Activated T-helper 1 cell treated with anti-CD3 and anti-CD28 coated beads, Interleukin-2, amount 50 U/mL, for 16 hours (primary cell): ENCODE measurements at regions not wholly inside any gene's neighbourhood (a gene's known extent, or its start where the extent isn't known, plus 50 kb on each side); places are given as distances from the start of the nearest gene placed in this dataset.
"Not testable (repeated sequence)": the region's sequence is repeated elsewhere in the genome, so short reads cannot be mapped to it uniquely, and the experiment has no call there.

Experiments used
- DNase-seq, 2 donors: peaks; one replicate each; pipeline ENCODE4 v3.0.0-alpha.2; 2020; ENCODE audit warnings: low read depth in 1 of 2, low spot score in 1 of 2

DNA sequence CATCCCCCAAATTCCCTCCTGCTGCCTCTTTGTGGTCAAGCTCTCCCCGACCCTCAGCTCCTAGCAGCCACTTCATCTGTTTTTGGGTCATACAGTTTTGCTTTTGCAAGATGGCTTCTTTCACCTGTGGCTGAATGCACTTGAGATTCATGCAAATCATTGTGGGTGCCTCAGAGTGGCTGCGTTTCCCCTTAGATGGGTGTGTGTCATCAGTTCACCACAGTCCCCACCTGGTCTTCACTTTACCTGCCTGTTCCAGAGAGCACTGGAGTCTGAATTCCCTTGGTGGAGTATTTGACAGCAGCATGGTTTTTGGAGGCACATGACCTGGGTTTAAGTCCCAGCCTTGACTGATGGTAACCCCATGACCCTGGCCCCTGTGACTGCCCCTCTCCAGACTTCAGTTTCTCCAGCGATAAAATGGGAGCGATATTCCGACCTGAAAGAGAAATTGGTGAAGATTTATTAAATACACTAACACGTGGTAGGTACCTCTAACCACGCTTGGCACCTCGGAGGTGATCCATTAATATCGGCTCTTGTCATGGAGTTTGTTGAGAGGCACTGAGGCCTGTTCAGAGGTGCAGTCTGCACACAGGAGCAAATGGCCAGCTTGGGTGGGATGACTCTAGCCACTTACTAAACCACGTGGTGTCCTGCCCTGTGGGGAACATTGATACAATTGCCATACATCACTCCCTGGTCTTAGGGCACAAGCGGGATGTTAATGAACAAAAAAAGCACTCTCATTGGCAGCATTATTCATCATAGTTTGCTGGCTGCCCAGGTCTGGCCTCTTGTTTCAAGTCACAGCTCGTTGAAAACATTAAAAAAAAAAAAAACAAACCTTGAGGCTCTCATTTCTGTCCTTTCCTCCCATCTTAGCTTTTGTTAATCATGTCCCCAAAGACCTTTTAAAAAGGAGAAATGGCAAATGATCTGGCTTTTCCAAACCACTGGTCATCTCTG is 167.2 kb upstream of the KCNG1 start:
- DNase-seq: no peak

DNA sequence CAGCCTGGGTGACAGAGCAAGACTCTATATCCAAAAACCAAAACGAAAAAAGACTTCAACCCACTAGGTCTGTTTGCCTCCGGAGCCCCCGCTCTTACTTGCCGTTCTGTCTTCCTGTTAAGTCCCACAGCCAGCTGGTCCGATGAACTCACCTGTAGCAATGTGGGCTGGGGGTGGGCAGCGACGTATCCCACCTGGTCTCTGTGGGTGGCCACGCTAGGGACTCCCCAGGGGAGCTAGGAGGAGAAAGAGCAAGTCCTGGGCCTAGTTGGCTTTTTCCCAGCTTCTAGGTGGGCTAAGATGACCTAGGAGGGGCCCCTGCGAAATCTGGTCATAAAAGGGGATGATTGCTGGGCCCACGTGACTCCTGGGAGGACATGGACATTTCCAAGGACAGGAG is 166.0 kb upstream of the KCNG1 start:
- no peak for DNase-seq

DNA sequence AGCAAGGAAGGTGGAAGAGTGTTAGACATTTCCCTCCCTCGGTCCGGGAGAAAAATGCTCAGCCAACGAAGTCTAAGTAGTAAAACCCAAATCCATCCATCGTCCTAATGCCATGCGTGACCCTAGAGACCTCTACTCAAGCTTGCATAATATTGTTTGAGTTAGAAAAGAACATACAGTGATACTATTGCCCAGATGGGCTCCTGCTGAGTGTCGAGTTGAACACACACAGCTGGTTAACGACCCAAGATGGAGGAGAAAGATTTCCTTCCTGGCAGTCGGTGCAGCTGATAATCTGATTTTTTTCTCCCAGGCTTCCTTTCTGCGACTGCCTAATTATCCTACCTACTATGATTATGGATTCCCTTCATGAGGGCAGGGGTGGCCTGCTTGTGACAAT is 164.4 kb upstream of the KCNG1 start:
- DNase-seq: no peak

DNA sequence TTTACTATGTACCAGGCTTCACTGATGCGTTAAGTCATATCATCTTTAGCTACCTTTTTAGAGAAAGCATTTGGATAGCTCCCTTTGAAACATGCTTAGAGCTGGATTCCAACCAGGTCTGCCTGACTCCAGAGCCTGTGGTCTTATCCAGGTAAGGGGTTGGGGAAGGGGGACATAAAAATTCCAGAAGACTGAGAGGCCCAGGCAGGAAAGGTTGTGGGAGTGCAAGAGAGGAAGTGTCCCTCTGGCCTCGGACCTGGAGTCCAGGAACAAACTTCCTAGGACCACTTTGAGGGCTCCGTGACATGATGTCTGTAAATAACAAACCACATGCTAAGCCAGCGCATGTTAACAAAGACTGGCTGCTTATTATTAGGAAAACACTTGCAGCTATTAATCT is 163.0 kb upstream of the KCNG1 start:
- DNase-seq: no peak

DNA sequence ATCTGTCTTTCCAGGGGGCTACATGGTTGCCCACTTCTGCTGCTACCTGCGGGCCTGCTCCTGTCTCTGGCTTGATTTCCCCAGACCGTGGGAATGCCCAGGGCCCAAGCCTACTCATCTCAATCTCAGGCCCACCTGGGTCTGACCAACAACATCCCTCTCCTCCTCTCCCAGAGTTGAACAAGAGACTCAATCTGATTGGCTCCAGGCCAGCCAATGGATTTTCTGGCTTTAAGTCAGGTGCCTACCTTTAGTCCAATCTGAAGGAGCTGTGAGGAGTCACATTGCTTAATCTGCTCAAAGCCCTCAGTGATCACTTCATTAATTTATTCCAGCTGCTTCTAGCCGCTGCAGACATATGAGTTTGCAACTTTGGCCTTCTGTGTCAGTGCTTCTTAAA is 162.4 kb upstream of the KCNG1 start:
- no peak for DNase-seq

DNA sequence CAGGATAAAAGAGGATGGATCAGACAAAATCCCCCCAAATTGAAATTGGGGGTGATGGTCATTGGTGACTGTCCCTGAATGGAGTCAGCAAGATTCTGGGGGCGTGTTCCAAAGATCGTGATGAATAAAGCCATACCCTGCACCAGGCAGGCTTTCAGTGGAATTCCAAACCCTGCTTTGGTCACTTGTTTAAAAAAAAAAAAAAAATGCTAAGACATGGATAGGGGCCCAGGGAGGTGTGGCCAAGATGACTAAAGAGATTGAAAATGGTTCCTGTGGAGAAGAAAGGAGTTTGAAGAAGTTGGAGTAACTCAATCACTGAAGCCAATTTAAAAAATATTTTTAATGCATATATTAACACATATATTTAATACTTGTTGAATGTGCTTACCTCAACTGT is 161.4 kb upstream of the KCNG1 start:
- no peak for DNase-seq

DNA sequence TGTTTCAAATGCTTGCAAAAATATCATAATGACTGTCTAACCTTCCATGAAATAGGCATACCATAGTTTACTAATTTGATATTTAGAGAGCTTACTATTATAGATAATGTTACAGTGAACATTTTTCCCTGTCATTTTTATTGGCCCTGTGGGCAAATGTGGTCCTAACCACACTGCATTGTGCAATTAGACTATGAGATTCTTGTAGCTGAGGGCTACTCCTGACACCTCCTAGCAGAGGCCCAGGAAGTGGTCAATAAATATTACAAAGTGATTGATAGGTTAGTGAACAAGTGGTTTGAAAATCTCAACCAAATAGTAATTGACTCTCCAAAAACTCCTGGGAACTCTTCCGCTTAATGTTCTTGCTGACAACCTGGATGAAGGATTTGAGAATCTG is 160.5 kb upstream of the KCNG1 start:
- DNase-seq: no peak

DNA sequence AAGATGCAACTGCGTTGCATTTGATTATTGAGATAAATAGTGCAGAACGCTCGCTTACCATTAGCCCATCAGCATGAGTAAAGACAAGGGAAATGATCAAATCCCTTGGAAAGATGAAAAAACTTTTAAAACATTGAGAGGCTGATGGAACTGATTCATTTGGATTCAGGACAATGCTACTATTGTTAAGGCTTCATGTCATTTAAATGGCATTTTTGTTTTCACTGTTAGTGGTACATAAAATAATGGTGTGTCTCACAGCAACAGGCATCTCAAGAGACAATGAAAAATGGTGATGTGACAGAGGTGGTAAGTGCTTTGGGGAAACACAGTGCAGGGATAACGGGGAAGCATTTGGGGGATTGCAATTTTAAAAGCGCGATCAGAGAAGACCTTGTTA is 159.7 kb upstream of the KCNG1 start:
- no peak for DNase-seq

DNA sequence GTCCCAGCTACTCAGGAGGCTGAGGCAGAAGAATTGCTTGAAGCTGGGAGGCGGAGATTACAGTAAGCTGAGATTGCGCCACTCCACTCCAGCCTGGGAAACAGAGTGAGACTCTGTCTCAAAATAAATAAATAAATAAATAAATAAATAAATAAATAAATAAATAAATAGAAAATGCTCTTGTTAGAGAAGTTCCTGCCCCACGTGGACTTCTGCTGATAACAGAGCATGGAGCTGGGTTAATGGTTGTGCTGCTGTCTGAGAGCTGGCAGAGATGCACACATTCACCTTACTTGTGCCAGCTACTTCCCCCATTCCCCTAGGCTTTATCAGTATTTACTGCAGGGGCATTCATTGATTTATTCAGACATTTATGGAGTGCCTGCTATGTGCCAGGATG is 155.2 kb upstream of the KCNG1 start:
- DNase-seq: no peak

DNA sequence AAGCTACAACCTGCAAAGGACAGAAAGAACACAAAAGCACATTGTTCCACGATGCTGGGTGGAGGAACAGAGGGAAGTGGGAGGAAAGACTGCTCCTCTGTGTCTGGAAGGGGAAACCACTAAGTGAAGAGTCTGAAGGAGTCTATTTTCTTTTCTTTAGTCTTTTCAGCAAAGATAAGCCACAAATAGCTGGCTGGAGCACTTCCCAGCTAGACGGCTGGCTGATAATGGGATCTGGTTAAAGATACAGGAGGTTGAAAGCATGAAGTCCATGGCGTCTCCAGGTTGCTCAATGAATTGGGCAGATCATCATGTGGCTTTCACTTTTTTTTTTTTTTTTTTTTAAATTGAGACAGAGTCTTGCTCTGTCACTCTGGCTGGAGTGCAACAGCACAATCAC is 154.0 kb upstream of the KCNG1 start:
- no peak for DNase-seq

DNA sequence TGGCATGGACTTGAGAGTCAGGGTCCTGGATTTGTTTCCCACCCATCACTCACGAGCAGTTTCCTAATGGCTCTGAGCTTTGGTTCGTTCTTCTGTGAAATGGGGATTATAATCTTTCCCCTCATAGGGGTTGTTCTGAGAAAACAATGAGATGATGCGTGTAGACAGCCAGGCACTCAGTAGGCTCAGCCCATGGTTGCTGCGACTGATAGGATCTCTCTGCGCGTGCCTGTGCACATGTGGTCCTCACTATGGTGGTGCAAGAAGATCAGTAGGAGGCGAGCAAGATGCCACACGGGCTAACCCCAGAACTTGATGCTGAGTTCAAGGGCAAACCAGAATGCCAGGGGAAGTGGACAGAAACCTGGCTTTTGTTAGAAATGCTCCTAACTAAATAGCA is 153.5 kb upstream of the KCNG1 start:
- DNase-seq: no peak

DNA sequence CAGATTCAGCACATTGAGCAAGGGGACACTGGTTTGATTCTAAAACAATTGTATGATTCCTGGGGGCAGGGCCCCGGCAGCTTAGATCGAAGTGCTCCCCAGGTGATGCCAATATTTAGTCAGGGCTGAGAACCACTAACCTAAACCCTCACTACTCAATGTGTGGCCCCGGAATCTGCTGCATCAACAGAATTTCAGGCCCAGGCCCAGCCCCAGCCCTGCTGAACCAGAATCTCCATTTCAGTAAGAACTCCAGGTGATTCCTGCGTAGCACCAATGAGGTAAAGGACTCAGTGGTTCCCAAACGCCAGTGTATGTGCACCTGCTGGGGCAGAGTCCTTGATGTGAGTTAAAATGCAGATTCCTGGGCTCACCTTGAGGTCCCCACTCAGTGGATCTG is 152.8 kb upstream of the KCNG1 start:
- no peak for DNase-seq

DNA sequence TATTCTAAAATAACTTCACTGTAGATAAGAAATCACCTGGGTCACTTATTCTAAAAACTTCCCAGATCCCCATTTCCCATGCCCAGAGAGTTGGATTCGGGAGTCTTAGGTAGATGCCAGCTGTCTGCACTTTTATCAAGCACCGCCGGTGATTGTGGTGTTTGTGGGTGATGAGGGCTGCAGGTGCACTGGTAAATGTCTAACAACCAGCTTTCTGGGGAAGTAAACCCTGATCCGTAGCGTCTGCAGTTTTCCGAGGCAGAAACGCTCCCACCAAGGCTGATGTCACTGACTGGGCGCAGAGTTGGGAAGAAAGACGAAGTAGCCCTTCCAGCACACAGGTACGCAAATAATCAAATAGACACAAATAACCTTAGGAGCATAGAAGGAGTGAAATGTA is 152.2 kb upstream of the KCNG1 start:
- DNase-seq: no peak

DNA sequence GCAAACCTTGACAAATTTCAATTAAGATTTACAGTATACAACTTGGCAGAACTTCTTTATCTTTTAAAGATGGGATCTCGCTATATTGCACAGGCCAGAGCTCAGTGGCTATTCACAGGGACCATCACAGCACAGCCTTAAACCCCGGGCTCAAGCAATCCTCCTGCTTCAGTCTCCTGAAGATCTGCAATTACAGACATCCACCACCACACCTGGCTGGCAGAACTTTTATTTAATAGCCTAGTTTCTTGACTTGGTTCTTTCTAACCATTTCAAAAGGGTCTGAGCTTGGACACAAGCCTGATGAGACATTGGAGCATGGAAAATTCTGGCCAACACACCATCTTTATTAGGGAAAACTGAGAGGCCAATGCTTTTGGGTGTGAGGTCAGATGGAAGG is 151.6 kb upstream of the KCNG1 start:
- no peak for DNase-seq

DNA sequence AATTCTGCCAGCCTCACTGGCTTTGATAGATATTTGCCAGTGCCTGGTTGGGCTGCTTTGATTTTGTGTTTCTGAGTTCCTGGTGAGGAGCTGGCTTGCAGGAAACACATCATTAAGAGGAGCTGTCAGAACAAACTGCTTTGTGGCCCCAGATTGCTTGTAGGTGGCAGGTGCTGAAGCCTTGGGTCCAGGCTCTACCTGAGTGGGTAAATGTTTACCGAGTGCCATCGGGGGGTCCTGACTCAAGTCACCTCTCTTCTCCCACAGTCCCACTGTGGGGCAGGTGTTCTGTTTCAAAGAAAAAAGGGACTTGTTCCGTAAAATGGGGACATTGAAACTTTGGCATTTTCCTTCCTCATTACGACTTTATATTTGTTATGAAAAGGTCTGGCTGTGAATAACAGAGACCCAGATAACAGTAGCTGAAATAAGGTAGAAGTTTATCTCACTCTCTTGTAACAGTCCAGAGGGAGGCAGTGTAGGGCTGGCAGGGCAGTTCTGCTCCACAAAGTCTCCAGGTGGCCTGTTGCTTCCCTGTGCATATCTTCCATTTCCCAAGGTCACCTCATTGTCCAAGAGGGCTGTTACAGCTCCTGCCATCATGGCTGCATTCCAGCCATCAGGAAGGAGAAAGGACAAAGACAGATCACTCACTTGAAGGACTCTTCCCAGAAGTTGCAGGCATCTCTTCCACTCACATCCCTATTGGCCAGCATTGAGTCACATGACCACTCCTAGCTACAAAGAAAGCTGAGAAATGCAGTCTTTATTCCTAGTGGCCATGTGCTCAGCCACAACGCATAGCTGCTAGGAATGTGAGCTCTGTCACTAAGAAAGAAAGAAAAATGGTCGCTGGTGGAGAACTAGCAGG is 149.9 kb upstream of the KCNG1 start:
- DNase-seq: no peak

DNA sequence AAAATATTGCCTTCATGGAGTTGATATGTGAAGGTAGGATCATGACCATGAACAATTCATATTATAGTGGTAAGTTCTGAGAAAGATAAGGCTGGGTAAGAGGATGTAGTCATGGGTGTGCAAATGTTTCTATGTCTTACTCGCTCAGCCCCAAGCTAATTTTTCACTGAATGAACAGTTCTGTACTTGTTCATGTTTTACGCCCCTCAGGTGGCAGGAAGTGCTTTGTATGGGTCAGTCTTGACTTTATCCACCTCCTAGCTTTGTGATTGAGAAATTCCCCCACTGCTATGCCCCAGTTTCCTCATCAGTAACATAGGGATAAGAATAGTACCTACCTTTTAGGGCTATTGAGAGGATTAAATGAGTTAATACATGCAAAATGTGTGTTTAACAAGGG is 148.2 kb upstream of the KCNG1 start:
- no peak for DNase-seq

DNA sequence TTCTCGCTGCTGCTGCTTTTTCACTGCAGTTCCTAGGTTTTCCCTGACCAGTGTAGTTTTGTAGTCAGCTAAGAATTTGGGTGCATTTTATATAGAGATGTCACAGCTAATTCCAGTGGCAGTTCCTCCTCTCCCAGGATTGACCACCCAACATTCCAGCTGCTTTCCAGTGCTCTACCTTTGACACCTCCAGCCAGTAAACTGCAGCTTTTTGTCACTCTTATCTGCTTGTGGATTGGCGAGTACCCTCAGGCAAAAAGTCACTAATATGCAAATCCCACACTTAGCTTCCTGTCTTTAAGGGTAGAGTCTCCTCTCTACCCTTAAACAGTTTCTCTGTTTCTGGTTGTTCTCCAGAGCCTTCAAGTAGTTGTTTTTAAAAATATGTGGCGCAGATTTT is 146.9 kb upstream of the KCNG1 start:
- DNase-seq: no peak

DNA sequence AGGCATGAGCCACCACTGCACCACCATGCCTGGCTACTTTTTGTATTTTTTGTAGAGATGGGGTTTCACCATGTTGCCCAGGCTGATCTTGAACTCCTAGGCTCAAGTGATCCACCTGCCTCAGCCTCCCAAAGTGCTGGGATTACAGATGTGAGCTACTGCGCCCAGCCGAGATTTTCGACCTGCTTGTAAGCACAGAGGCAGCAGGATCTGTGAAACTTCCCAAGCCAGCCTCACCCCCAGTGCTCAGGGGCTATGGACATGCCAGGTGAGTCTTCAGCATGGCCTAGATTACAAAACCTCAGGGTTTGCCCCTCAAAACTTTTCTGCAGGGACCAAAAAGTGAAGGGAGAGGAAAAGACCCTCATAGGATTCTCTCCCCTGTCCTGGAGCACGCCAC is 145.0 kb upstream of the KCNG1 start:
- DNase-seq: not testable (repeated sequence)

DNA sequence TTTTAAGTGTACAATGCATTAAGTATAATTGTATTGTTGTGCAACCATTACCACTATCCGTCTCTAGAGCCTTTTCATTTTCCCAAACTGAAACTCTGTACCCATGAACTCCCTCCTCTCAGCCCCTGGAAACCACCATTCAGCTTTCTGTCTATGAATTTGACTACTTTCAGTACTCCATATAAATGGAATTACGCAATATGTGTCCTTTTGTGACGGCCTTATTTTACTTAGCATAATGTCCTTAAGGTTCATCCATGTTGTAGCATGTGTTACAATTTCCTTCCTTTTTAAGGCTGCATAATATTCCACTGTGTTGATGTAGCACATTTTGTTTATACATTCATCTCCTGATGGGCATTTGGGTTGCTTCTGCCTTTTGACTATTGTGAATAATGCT is 143.6 kb upstream of the KCNG1 start:
- DNase-seq: no peak

DNA sequence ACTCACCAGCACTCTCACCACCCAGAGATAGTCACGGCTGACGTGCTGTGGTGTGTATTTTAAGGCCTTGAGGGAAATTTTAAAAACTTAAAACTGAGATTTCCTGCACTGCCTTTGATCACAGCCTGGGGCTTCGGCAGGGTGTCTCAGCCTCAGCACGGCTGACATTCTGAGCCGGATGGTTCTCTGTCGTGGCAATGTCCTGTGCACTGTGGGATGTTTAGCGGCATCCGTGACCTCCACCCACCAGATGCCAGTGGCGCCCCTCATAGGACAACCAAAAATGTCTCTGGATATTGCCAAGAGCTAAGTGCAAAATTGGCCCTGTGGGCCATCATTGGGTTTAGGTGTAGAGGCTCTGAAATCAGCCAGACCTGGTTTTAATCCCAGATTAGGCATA is 142.2 kb upstream of the KCNG1 start:
- DNase-seq: no peak

DNA sequence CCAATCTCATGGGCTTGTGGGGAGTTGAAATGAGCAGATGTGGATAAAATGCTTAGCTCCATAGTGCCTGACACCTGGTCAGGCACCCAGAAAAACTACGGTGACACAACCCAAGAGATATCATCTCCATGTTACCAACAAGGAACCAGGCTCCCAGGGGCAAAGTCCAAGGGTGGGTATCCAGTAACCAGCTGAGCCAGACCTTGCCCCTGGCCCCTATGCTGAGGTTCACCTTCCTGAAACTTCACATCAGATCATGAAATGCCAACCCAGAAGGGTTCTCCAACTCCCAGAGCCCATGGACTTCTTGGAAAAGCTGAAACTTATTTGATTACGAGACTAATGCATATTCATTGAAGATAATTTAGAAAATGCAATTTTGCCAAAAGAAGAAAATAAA is 141.8 kb upstream of the KCNG1 start:
- no peak for DNase-seq

DNA sequence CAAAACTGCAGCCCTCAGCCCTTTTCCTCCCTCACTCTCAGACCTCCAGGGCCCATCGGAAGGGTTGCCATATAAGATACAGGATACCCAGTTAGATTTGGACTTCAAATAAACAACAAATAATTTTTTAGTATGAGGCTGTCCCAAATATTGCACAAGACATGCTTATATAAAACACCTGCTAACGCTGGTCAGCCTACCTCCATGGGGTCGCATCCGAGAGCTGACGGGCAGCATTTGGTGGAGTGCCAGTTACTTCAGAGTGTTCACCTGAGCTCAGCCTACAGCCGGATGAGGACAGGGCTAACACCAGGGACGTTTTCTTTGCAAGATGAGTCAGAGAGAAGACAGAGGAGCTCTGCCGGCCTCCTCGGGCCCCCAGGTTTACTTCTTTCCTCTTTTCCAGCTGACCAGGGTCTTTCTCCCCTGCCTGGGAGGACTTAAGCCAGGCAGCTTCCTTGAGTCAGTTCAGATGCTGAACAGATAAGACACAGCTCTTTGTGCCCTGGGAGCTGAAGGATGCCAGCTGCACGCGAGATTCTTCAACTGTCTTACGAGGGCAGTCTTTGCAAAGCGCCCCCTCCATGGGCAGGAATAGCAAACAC is 141.2 kb upstream of the KCNG1 start:
- DNase-seq: no peak
